HEK293 (cell line): ENCODE measurements at regions not wholly inside any gene's neighbourhood (a gene's known extent, or its start where the extent isn't known, plus 50 kb on each side); places are given as distances from the start of the nearest gene placed in this dataset.

Experiments
- CTCF ChIA-PET: fragments of 350-600 bp; formaldehyde crosslinking; extraction: SDS; loops from one replicate; lab custom pipeline; 2021; ENCODE audit warnings: antibody characterized with exemption; lab: Yijun Ruan, JAX
- POLR2A ChIA-PET: fragments of 300-600 bp; formaldehyde crosslinking; extraction: SDS; loops from one replicate; lab custom pipeline; 2020; ENCODE audit warnings: antibody characterized with exemption, inconsistent platforms; lab: Yijun Ruan, JAX
- H3K27ac ChIP-seq: fragments of 200-500 bp; sonication (Bioruptor generic); 2 replicates; pipeline ENCODE4 v1.5.1; 2014; ENCODE audit warnings: low read depth, low read length, control low read depth, inconsistent platforms; ENCODE audit errors: extremely low read depth
- H3K36me3 ChIP-seq, 2 experiments: fragments of 200-500 bp in 1 of 2; sonication (Bioruptor generic) in 1 of 2; 1 replicate in 1 of 2; 2 replicates in 1 of 2; pipeline ENCODE4 v1.5.1; 2014 to 2017; ENCODE audit warnings: inconsistent platforms in 2 of 2, low read length in 2 of 2; ENCODE audit not compliant: control insufficient read depth in 2 of 2, insufficient read depth in 1 of 2
- H3K4me1 ChIP-seq: fragments of 200-500 bp; sonication (Bioruptor generic); 2 replicates; pipeline ENCODE4 v1.5.1; 2014; ENCODE audit warnings: mild to moderate bottlenecking, low read length, inconsistent platforms; ENCODE audit not compliant: control insufficient read depth, insufficient read depth
- H3K4me3 ChIP-seq: 2 replicates; pipeline ENCODE4 v1.5.1; 2011; ENCODE audit warnings: low read depth, mild to moderate bottlenecking, control low read depth, low read length, moderate library complexity
- H3K9me3 ChIP-seq: fragments of 200-500 bp; sonication (Bioruptor generic); 2 replicates; pipeline ENCODE4 v1.5.1; 2014; ENCODE audit warnings: low read depth, low read length, inconsistent platforms; ENCODE audit not compliant: control insufficient read depth, insufficient read depth
- BCL6B ChIP-seq: fragments of 450-650 bp; formaldehyde crosslinking; IDR thresholded peaks from 2 replicates; pipeline ENCODE4 v1.5.1; 2017; ENCODE audit warnings: missing biosample characterization, missing genetic modification characterization
- FEZF1 ChIP-seq: fragments of 450-650 bp; formaldehyde crosslinking; IDR thresholded peaks from 2 replicates; pipeline ENCODE4 v1.5.1; 2016; ENCODE audit warnings: missing biosample characterization, missing genetic modification characterization
- KLF16 ChIP-seq: fragments of 450-650 bp; formaldehyde crosslinking; IDR thresholded peaks from 2 replicates; pipeline ENCODE4 v1.5.1; 2017; ENCODE audit warnings: missing biosample characterization, missing genetic modification characterization
- MEIS1 ChIP-seq: sonication (generic); formaldehyde crosslinking; IDR thresholded peaks from 2 replicates; pipeline ENCODE4 v1.8.1; 2022; ENCODE audit warnings: missing genetic modification reagents, mild to moderate bottlenecking, borderline replicate concordance
- PATZ1 ChIP-seq: fragments of 450-650 bp; formaldehyde crosslinking; IDR thresholded peaks from 2 replicates; pipeline ENCODE4 v1.5.1; 2016; ENCODE audit warnings: missing biosample characterization, missing genetic modification characterization
- PRDM10 ChIP-seq: fragments of 450-650 bp; formaldehyde crosslinking; IDR thresholded peaks from 2 replicates; pipeline ENCODE4 v1.5.1; 2016; ENCODE audit warnings: missing biosample characterization, missing genetic modification characterization
- RBAK ChIP-seq: fragments of 450-650 bp; formaldehyde crosslinking; IDR thresholded peaks from 2 replicates; pipeline ENCODE4 v1.5.1; 2016; ENCODE audit warnings: missing biosample characterization, missing genetic modification characterization
- ZBTB21 ChIP-seq: fragments of 450-650 bp; formaldehyde crosslinking; IDR thresholded peaks from 2 replicates; pipeline ENCODE4 v1.5.1; 2017; ENCODE audit warnings: missing biosample characterization, missing genetic modification characterization
- ZBTB49 ChIP-seq: fragments of 450-650 bp; formaldehyde crosslinking; IDR thresholded peaks from 2 replicates; pipeline ENCODE4 v1.5.1; 2016; ENCODE audit warnings: missing biosample characterization, missing genetic modification characterization, low read depth
- ZNF10 ChIP-seq: fragments of 450-650 bp; formaldehyde crosslinking; IDR thresholded peaks from 2 replicates; pipeline ENCODE4 v1.5.1; 2017; ENCODE audit warnings: missing biosample characterization, missing genetic modification characterization
- ZNF248 ChIP-seq: fragments of 450-650 bp; formaldehyde crosslinking; IDR thresholded peaks from 2 replicates; pipeline ENCODE4 v1.5.1; 2017; ENCODE audit warnings: missing biosample characterization, missing genetic modification characterization
- ZNF416 ChIP-seq: fragments of 450-650 bp; formaldehyde crosslinking; IDR thresholded peaks from 2 replicates; pipeline ENCODE4 v1.5.1; 2016; ENCODE audit warnings: missing biosample characterization, missing genetic modification characterization
- ZNF518A ChIP-seq: fragments of 450-650 bp; formaldehyde crosslinking; conservative IDR thresholded peaks from 2 replicates; pipeline ENCODE4 v1.5.1; 2016; ENCODE audit warnings: low read depth, missing biosample characterization, missing genetic modification characterization
- ZNF626 ChIP-seq: fragments of 450-650 bp; sonication (Bioruptor Pico); formaldehyde crosslinking; IDR thresholded peaks from 2 replicates; pipeline ENCODE4 v1.5.1; 2018; ENCODE audit warnings: missing biosample characterization, missing genetic modification characterization, inconsistent platforms
- ZNF747 ChIP-seq: fragments of 450-650 bp; formaldehyde crosslinking; IDR thresholded peaks from 2 replicates; pipeline ENCODE4 v1.5.1; 2016; ENCODE audit warnings: missing biosample characterization, missing genetic modification characterization
- ZNF791 ChIP-seq: fragments of 450-650 bp; formaldehyde crosslinking; IDR thresholded peaks from 2 replicates; pipeline ENCODE4 v1.5.1; 2016; ENCODE audit warnings: missing biosample characterization, missing genetic modification characterization
- ZNF837 ChIP-seq: fragments of 450-650 bp; formaldehyde crosslinking; IDR thresholded peaks from 2 replicates; pipeline ENCODE4 v1.5.1; 2016; ENCODE audit warnings: missing biosample characterization, missing genetic modification characterization

GRCh38 chr7:145020454-145020853 is 184.6 kb upstream of the TPK1 start (continued):
- TF ChIP-seq ZNF837 (no peak), FEZF1 (tag by site-specific recombination) (no peak), BCL6B (no peak), ZNF791 (tag by site-specific recombination) (no peak)

- TF ChIP-seq ZBTB49 (tag by site-specific recombination) (no peak), ZNF626 (no peak), ZNF747 (no peak), KLF16 (tag by site-specific recombination) (no peak), PATZ1 (tag by site-specific recombination) (no peak), ZNF837 (no peak), ZNF10 (tag by site-specific recombination) (no peak), MEIS1 (CRISPR knock-in tag) (no peak), PRDM10 (tag by site-specific recombination) (no peak), RBAK (tag by site-specific recombination) (no peak), ZNF416 (tag by site-specific recombination) (no peak), ZNF248 (tag by site-specific recombination) (no peak), ZNF518A (tag by site-specific recombination) (no peak), ZBTB21 (tag by site-specific recombination) (no peak)
- Histone ChIP-seq H3K36me3 (no peaks in the 10 kb centered on the region), H3K27ac (no peak overlapping the region), H3K9me3 (no peaks in the 10 kb centered on the region), H3K4me1 (no peaks in the 10 kb centered on the region), H3K4me3 (no peak overlapping the region)
- ChIA-PET CTCF (interaction anchor here (0.6 to 1.0 kb wide), 2 partner anchors 340 to 633 kb away, joined by 3 to 5 read pairs; no protein-coding TSS in a partner anchor), POLR2A (no interaction called here)
These were observed 180.2 kb upstream of the TPK1 start for GRCh38 chr7:145016068-145016467.
